Activated CD8-positive, alpha-beta memory T cell treated with anti-CD3 and anti-CD28 coated beads, Interleukin-2, amount 50 U/mL, for 4 hours (primary cell): ENCODE measurements at regions not wholly inside any gene's neighbourhood (a gene's known extent, or its start where the extent isn't known, plus 50 kb on each side); places are given as distances from the start of the nearest gene placed in this dataset.

Experiments
- DNase-seq: peaks from one replicate; pipeline ENCODE4 v3.0.0-alpha.2; 2020

GRCh38 chr14:104277416-104278213 is 139.2 kb downstream of the KIF26A start:
- no peak for DNase-seq

GRCh38 chr14:104278214-104278534 is 139.8 kb downstream of the KIF26A start:
- DNase-seq = no peak

GRCh38 chr14:104280085-104280901 is 141.9 kb downstream of the KIF26A start:
- no peak for DNase-seq

GRCh38 chr14:104280902-104281767 is 142.7 kb downstream of the KIF26A start:
- DNase-seq = peak; percentile 11

- DNase-seq = peak; percentile 13
Measured at GRCh38 chr14:104281768-104282301, 143.4 kb downstream of the KIF26A start.

GRCh38 chr14:104282332-104283196 is 144.2 kb downstream of the KIF26A start:
- peak; percentile 11 for DNase-seq

- DNase-seq = no peak
Measured at GRCh38 chr14:104283197-104284106, 145.1 kb downstream of the KIF26A start.

GRCh38 chr14:104284107-104284592 is 145.8 kb downstream of the KIF26A start:
- peak; percentile 10 for DNase-seq

- peak; percentile 9 for DNase-seq
Measured at GRCh38 chr14:104284636-104285507, 146.5 kb downstream of the KIF26A start.

GRCh38 chr14:104285508-104285840 is 147.1 kb downstream of the KIF26A start:
- DNase-seq = peak; percentile 2

- no peak for DNase-seq
Measured at GRCh38 chr14:104286086-104286485, 147.7 kb downstream of the KIF26A start.

GRCh38 chr14:104286496-104286895 is 148.1 kb downstream of the KIF26A start:
- DNase-seq = no peak

GRCh38 chr14:104287301-104288009 is 149.1 kb downstream of the KIF26A start:
- peak; percentile 9 for DNase-seq

- peak; percentile 1 for DNase-seq
Measured at GRCh38 chr14:104288272-104288671, 149.9 kb downstream of the KIF26A start.

- DNase-seq = no peak
Measured at GRCh38 chr14:104289507-104289906, 151.1 kb downstream of the KIF26A start.

- DNase-seq = no peak
Measured at GRCh38 chr14:104290058-104290667, 151.8 kb downstream of the KIF26A start.

GRCh38 chr14:104290756-104291122 is 152.4 kb downstream of the KIF26A start:
- DNase-seq = peak; percentile 12
